K562 (cell line): ENCODE measurements at regions not wholly inside any gene's neighbourhood (a gene's known extent, or its start where the extent isn't known, plus 50 kb on each side); places are given as distances from the start of the nearest gene placed in this dataset.

Source experiments
- ATAC-seq: fragments of 200-7000 bp; cut with Tn5 transposase; 3 replicates; pipeline ENCODE4 v1.9.1; 2020; ENCODE audit warnings: moderate library complexity
- BruUV-seq: library from RNA; stranded (reverse); fragments of 400-500 nt; replicated peaks from 2 replicates; lab custom pipeline; 2021; lab: Mats Ljungman, UMichigan
- CTCF ChIA-PET: fragments of 300-600 bp; formaldehyde crosslinking; extraction: SDS; loops from one replicate; lab custom pipeline; 2021; ENCODE audit warnings: low intra/inter-chr PET ratio; lab: Yijun Ruan, JAX
- POLR2A ChIA-PET: fragments of 300-600, 350-650 bp; sonication (Branson Sonifier 250); formaldehyde crosslinking; extraction: SDS; loops from one replicate; lab custom pipeline; 2021; ENCODE audit warnings: antibody characterized with exemption, inconsistent platforms; lab: Yijun Ruan, JAX
- DNase-seq, 4 experiments: peaks; one replicate each; pipeline versions ENCODE4 v3.0.0 to v3.0.0-alpha.2; 2011 to 2018; ENCODE audit warnings: low spot score in 3 of 4, mixed read lengths in 3 of 4; ENCODE audit errors: extremely low read depth in 1 of 4
- FAIRE-seq: peaks from 2 replicates; lab custom pipeline; 2011; peaks lifted over from hg19 to GRCh38; lab: Jason Lieb, UNC
- H2AFZ ChIP-seq: 2 replicates; pipeline ENCODE4 v1.6.0; 2011; ENCODE audit warnings: low read depth, low read length, control low read depth, inconsistent platforms
- H3K27ac ChIP-seq: fragments of 200-600 bp; 3 replicates; pipeline ENCODE4 v1.8.0; 2011; ENCODE audit warnings: low read depth, mild to moderate bottlenecking, control low read depth, inconsistent platforms, low read length, moderate library complexity, mixed read lengths; ENCODE audit errors: extremely low read depth
- H3K27me3 ChIP-seq, 2 experiments: fragments of 300-600 bp in 1 of 2; 2 replicates in 1 of 2; 3 replicates in 1 of 2; pipeline versions ENCODE4 v1.6.0 to v1.8.0; 2011; ENCODE audit warnings: inconsistent platforms in 2 of 2, low read length in 2 of 2, mild to moderate bottlenecking in 1 of 2, mixed read lengths in 1 of 2, moderate library complexity in 1 of 2; ENCODE audit not compliant: control insufficient read depth in 2 of 2, insufficient read depth in 2 of 2
- H3K36me3 ChIP-seq: fragments of 300-600 bp; 3 replicates; pipeline ENCODE4 v1.8.0; 2011; ENCODE audit warnings: mild to moderate bottlenecking, low read length, inconsistent platforms; ENCODE audit not compliant: control insufficient read depth, insufficient read depth
- H3K4me1 ChIP-seq, 2 experiments: fragments of 200-600 bp in 1 of 2; replicated peaks in 1 of 2; 2 replicates in 1 of 2; 3 replicates in 1 of 2; pipeline versions ENCODE4 v1.5.1 to v1.8.0; 2011; ENCODE audit warnings: inconsistent platforms in 2 of 2, low read length in 2 of 2, mild to moderate bottlenecking in 1 of 2, mixed read lengths in 1 of 2, moderate library complexity in 1 of 2; ENCODE audit not compliant: control insufficient read depth in 2 of 2, insufficient read depth in 2 of 2
- H3K4me2 ChIP-seq: 2 replicates; pipeline ENCODE4 v1.6.1; 2011; ENCODE audit warnings: low read length, control low read depth, inconsistent platforms, mixed read lengths; ENCODE audit not compliant: insufficient read depth
- H3K4me3 ChIP-seq: fragments of 200-600 bp; sonication (generic), shearing (Covaris generic); 2 replicates; pipeline ENCODE4 v1.5.1; 2016; ENCODE audit warnings: control low read depth, inconsistent platforms
- H3K79me2 ChIP-seq: fragments of 200-600 bp; 3 replicates; pipeline ENCODE4 v1.8.0; 2011; ENCODE audit warnings: low read length, inconsistent platforms; ENCODE audit not compliant: control insufficient read depth, insufficient read depth
- H3K9ac ChIP-seq, 2 experiments: 2 replicates each; pipeline versions ENCODE4 v1.6.0 to v1.6.1; 2011; ENCODE audit warnings: low read depth in 2 of 2, low read length in 2 of 2, control low read depth in 1 of 2, inconsistent platforms in 1 of 2, mild to moderate bottlenecking in 1 of 2, mixed read lengths in 1 of 2; ENCODE audit not compliant: insufficient read depth in 1 of 2
- H3K9me1 ChIP-seq: one replicate; pipeline ENCODE4 v1.6.0; 2011; ENCODE audit warnings: inconsistent platforms, mild to moderate bottlenecking, low read length, moderate library complexity; ENCODE audit not compliant: control insufficient read depth, insufficient read depth
- H3K9me3 ChIP-seq: replicated peaks from 2 replicates; pipeline ENCODE4 v1.5.1; 2011; ENCODE audit warnings: low read depth, low read length, inconsistent platforms; ENCODE audit not compliant: control insufficient read depth, insufficient read depth
- H4K20me1 ChIP-seq: replicated peaks from 2 replicates; pipeline ENCODE4 v1.6.1; 2011; ENCODE audit warnings: low read length, inconsistent platforms, mixed read lengths; ENCODE audit not compliant: control insufficient read depth, insufficient read depth
- ARID2 ChIP-seq: fragments of 450-650 bp; IDR thresholded peaks from 2 replicates; pipeline ENCODE4 v1.6.1; 2017; ENCODE audit warnings: antibody characterized with exemption, mild to moderate bottlenecking
- ATF4 ChIP-seq: fragments of 450-650 bp; formaldehyde crosslinking; IDR thresholded peaks from 2 replicates; pipeline ENCODE4 v1.4.0; 2022; ENCODE audit warnings: mild to moderate bottlenecking, moderate library complexity
- CBX2 ChIP-seq: fragments of 200-600 bp; sonication (generic); IDR thresholded peaks from one replicate; pipeline ENCODE4 v1.6.1; 2012; ENCODE audit warnings: mild to moderate bottlenecking, low read length, inconsistent platforms; ENCODE audit not compliant: insufficient read depth, poor library complexity, severe bottlenecking
- DPF2 ChIP-seq: fragments of 450-650 bp; IDR thresholded peaks from 2 replicates; pipeline ENCODE4 v1.6.1; 2016
- KLF13 ChIP-seq: fragments of 450-650 bp; IDR thresholded peaks from 2 replicates; pipeline ENCODE4 v1.6.1; 2016; ENCODE audit warnings: missing genetic modification characterization, low read depth, mild to moderate bottlenecking, missing compliant biosample characterization, moderate library complexity, borderline replicate concordance
- PCBP1 ChIP-seq: fragments of 200-400 bp; formaldehyde crosslinking; IDR thresholded peaks from 2 replicates; pipeline ENCODE4 v1.6.1; 2018; ENCODE audit warnings: mild to moderate bottlenecking, low read depth, low read length; ENCODE audit not compliant: poor library complexity, severe bottlenecking
- PTRF ChIP-seq: fragments of 450-650 bp; IDR thresholded peaks from 2 replicates; pipeline ENCODE4 v1.6.1; 2016; ENCODE audit warnings: mild to moderate bottlenecking, missing genetic modification characterization, missing compliant biosample characterization
- PYGO2 ChIP-seq: fragments of 450-650 bp; IDR thresholded peaks from 2 replicates; pipeline ENCODE4 v1.6.1; 2016; ENCODE audit warnings: mild to moderate bottlenecking, missing genetic modification characterization, moderate library complexity, missing compliant biosample characterization
- SMARCE1 ChIP-seq: fragments of 450-650 bp; IDR thresholded peaks from 2 replicates; pipeline ENCODE4 v1.7.1; 2016; ENCODE audit warnings: mild to moderate bottlenecking
- TCFL5 ChIP-seq: fragments of 250-450 bp; sonication (Bioruptor Pico); conservative IDR thresholded peaks from 2 replicates; pipeline ENCODE4 v1.6.1; 2021; ENCODE audit warnings: mild to moderate bottlenecking, moderate library complexity, matching md5 sums
- TEAD4 ChIP-seq, 2 experiments: sonication (generic) in 1 of 2; formaldehyde crosslinking in 1 of 2; IDR thresholded peaks; 2 replicates each; pipeline versions ENCODE4 v1.6.1 to v1.8.0; 2012 to 2022; ENCODE audit warnings: borderline replicate concordance in 1 of 2, inconsistent platforms in 1 of 2, low read length in 1 of 2, mild to moderate bottlenecking in 1 of 2, missing genetic modification reagents in 1 of 2
- THRB ChIP-seq: fragments of 450-650 bp; formaldehyde crosslinking; conservative IDR thresholded peaks from 2 replicates; pipeline ENCODE4 v1.4.0; 2022; ENCODE audit warnings: mild to moderate bottlenecking, missing genetic modification characterization
- ZBTB17 ChIP-seq: fragments of 450-650 bp; formaldehyde crosslinking; IDR thresholded peaks from 2 replicates; pipeline ENCODE4 v1.4.0; 2020; ENCODE audit warnings: mild to moderate bottlenecking
- ZBTB8A ChIP-seq: fragments of 450-650 bp; IDR thresholded peaks from 2 replicates; pipeline ENCODE4 v1.6.1; 2018; ENCODE audit warnings: mild to moderate bottlenecking, moderate library complexity; ENCODE audit not compliant: partially characterized antibody
- ZNF224 ChIP-seq: sonication (generic); formaldehyde crosslinking; IDR thresholded peaks from 2 replicates; pipeline ENCODE4 v1.8.0; 2022; ENCODE audit warnings: mild to moderate bottlenecking, missing genetic modification reagents
- ZNF354B ChIP-seq: fragments of 250-450 bp; sonication (Bioruptor Pico); IDR thresholded peaks from 2 replicates; pipeline ENCODE4 v1.4.0; 2020
- ZNF764 ChIP-seq: fragments of 250-450 bp; sonication (Bioruptor Pico); IDR thresholded peaks from 2 replicates; pipeline ENCODE4 v1.4.0; 2020; ENCODE audit warnings: low read depth, mild to moderate bottlenecking, moderate library complexity
- ZSCAN32 ChIP-seq: fragments of 450-650 bp; formaldehyde crosslinking; IDR thresholded peaks from 2 replicates; pipeline ENCODE4 v1.4.0; 2020; ENCODE audit warnings: mild to moderate bottlenecking, moderate library complexity
- WGBS: fragments of 100-300 bp; shearing (Covaris generic); methylation state at CpG from one replicate; pipeline ENCODE4 v1.1.6; 2016; ENCODE audit warnings: low coverage, mixed read lengths; ENCODE audit not compliant: insufficient coverage; ENCODE audit errors: missing lambda C conversion rate; 5-methylcytosine and 5-hydroxymethylcytosine counted together
- in situ Hi-C: fragments of 300-500 bp; cut with MboI; formaldehyde crosslinking; loops from 4 replicates; pipeline ENCODE4 v1.15.0; 2018; ENCODE audit warnings: inconsistent platforms, mixed read lengths
- intact Hi-C: fragments of 100-400 bp; cut with micrococcal nuclease; formaldehyde crosslinking; loops from 2 replicates; pipeline ENCODE4 v1.14.2; 2022
- TF ChIP-seq, protein P1 (sequence below): fragments of 150-350 bp; conservative IDR thresholded peaks from 2 replicates; pipeline ENCODE4 v1.6.1; 2014; ENCODE audit warnings: low read length

GRCh38 chr10:120983721-120984120, 132.6 kb downstream of the WDR11 start (continued):
- TF ChIP-seq PYGO2 (no peak), PCBP1 (no peak), ZBTB8A (no peak), ATF4 (CRISPR knock-in tag) (no peak), ZNF354B (CRISPR knock-in tag) (no peak), ZBTB17 (CRISPR knock-in tag) (no peak), DPF2 (no peak), TEAD4 (IDR thresholded peaks at IDR 0.05; ENCODE audit: low read length) (no peak), TEAD4 (CRISPR knock-in tag; IDR thresholded peaks at IDR 0.05; ENCODE audit: borderline replicate concordance) (no peak)
- TF ChIP-seq, all 486 proteins: peak for 0

DNA sequence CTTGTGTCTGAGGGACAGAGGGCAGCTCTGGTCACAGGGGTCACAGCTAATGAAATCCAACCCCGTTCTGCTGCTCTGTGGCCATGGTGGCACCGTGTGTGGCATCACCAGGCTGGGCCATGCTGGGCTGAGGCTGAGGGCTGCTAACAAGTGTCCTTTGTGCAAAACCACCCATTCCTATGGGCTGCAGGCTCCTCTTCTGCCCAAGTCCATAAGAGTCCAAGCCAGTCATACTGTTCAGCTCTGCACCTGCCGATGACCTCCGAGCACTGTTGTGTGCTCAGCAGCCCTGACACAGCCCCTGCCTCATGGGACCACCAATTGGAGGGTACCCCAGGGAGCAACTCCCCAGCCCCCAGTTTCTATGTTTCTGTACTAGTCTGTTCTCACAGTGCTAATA, 133.1 kb downstream of the WDR11 start:
- no peaks in the 10 kb centered on the region for H3K9me3 ChIP-seq
- no peak overlapping the region for H3K9ac ChIP-seq
- no peaks in the 10 kb centered on the region for H4K20me1 ChIP-seq
- ChIA-PET CTCF (no interaction called here), POLR2A (interaction anchor here (0.6 kb wide), 1 partner anchor 300 kb away, joined by 3 read pairs; no protein-coding TSS in a partner anchor)
- no peak overlapping the region for H3K27ac ChIP-seq
- no peak overlapping the region for H3K4me2 ChIP-seq
- no peaks in the 10 kb centered on the region for H3K36me3 ChIP-seq
- no peak overlapping the region for H3K4me3 ChIP-seq
- no peak for FAIRE-seq
- H3K27me3 ChIP-seq, result peaks cover 0 to 8% of the 10 kb centered on the region in 2 experiments; a peak in 2 of 5 replicates
- H3K9me1 ChIP-seq, result no peaks in the 10 kb centered on the region
- BruUV-seq, result no TSS peak
- no peak for DNase-seq
- in situ Hi-C loops, result no loop called here
- H3K4me1 ChIP-seq, result peaks cover 0 to 4% of the 10 kb centered on the region in 2 experiments; a peak in 2 of 5 replicates
- H3K79me2 ChIP-seq, result no peaks in the 10 kb centered on the region
- intact Hi-C loops, result no loop called here
- 0% methylated on average over 3 of the region's 4 CpGs for WGBS
- no peak for ATAC-seq
- no peak overlapping the region for H2AFZ ChIP-seq
- TF ChIP-seq TCFL5 (CRISPR knock-in tag), result no peak
- TF ChIP-seq, protein P1, sequence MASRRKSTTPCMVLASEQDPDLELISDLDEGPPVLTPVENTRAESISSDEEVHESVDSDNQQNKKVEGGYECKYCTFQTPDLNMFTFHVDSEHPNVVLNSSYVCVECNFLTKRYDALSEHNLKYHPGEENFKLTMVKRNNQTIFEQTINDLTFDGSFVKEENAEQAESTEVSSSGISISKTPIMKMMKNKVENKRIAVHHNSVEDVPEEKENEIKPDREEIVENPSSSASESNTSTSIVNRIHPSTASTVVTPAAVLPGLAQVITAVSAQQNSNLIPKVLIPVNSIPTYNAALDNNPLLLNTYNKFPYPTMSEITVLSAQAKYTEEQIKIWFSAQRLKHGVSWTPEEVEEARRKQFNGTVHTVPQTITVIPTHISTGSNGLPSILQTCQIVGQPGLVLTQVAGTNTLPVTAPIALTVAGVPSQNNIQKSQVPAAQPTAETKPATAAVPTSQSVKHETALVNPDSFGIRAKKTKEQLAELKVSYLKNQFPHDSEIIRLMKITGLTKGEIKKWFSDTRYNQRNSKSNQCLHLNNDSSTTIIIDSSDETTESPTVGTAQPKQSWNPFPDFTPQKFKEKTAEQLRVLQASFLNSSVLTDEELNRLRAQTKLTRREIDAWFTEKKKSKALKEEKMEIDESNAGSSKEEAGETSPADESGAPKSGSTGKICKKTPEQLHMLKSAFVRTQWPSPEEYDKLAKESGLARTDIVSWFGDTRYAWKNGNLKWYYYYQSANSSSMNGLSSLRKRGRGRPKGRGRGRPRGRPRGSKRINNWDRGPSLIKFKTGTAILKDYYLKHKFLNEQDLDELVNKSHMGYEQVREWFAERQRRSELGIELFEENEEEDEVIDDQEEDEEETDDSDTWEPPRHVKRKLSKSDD, result no peak
- no peak for TF ChIP-seq ZNF224 (CRISPR knock-in tag)
- TF ChIP-seq ZNF764 (CRISPR knock-in tag), result no peak
- no peak for TF ChIP-seq THRB (CRISPR knock-in tag)
- TF ChIP-seq CBX2, result no peak
- TF ChIP-seq SMARCE1, result no peak
- no peak for TF ChIP-seq ZSCAN32
- TF ChIP-seq KLF13, result no peak
- no peak for TF ChIP-seq ARID2
- TF ChIP-seq PTRF (tag), result no peak
